ENCODE measurements at regions not wholly inside any gene's neighbourhood (a gene's known extent, or its start where the extent isn't known, plus 50 kb on each side); places are given as distances from the start of the nearest gene placed in this dataset.

GRCh38 chr13:64855506-64855905, 2374.6 kb downstream of the PCDH9 start:
- TF ChIP-seq GATA2 (IDR thresholded peaks at IDR 0.05; ENCODE audit: low read depth, low read length) (no peak), GATA3 (IDR thresholded peaks at IDR 0.05; ENCODE audit: low read depth, low read length) (no peak)
